Kidney (tissue), 13 donors: ENCODE measurements at regions not wholly inside any gene's neighbourhood (a gene's known extent, or its start where the extent isn't known, plus 50 kb on each side); places are given as distances from the start of the nearest gene placed in this dataset.

ENCODE experiments used
- DNase-seq, 5 donors: peaks; one replicate each; pipeline ENCODE4 v3.0.0-alpha.2; 2013 to 2020
- FAIRE-seq: peaks from 2 replicates; lab custom pipeline; 2012; peaks lifted over from hg19 to GRCh38; lab: Jason Lieb, UNC
- H3K27ac ChIP-seq, 2 donors: one replicate each; pipeline ENCODE4 v1.7.0; 2013; ENCODE audit warnings: low read depth in 2 of 2, low read length in 2 of 2, inconsistent platforms in 1 of 2
- H3K27me3 ChIP-seq: one replicate; pipeline ENCODE4 v1.7.1; 2013; ENCODE audit warnings: low read length, inconsistent platforms; ENCODE audit not compliant: control insufficient read depth, insufficient read depth
- H3K36me3 ChIP-seq, 3 donors: one replicate each; pipeline versions ENCODE4 v1.7.0 to v1.7.1; 2013; ENCODE audit warnings: low read length in 3 of 3, control low read depth in 1 of 3, inconsistent platforms in 1 of 3; ENCODE audit not compliant: insufficient read depth in 3 of 3, control insufficient read depth in 2 of 3
- H3K4me1 ChIP-seq, 3 donors: one replicate each; pipeline versions ENCODE4 v1.7.0 to v1.7.1; 2013; ENCODE audit warnings: low read length in 3 of 3, inconsistent platforms in 1 of 3, low read depth in 1 of 3; ENCODE audit not compliant: control insufficient read depth in 2 of 3, insufficient read depth in 2 of 3
- H3K4me3 ChIP-seq, 3 donors: one replicate each; pipeline versions ENCODE4 v1.7.0 to v1.8.1; 2013; ENCODE audit warnings: low read length in 3 of 3, control low read depth in 1 of 3, inconsistent platforms in 1 of 3
- H3K9ac ChIP-seq, 3 donors: one replicate each; pipeline versions ENCODE4 v1.7.0 to v1.7.1; 2013; ENCODE audit warnings: low read length in 3 of 3, control low read depth in 1 of 3, inconsistent platforms in 1 of 3
- H3K9me3 ChIP-seq, 3 donors: one replicate each; pipeline versions ENCODE4 v1.7.0 to v1.7.1; 2013; ENCODE audit warnings: low read length in 3 of 3, control low read depth in 1 of 3, inconsistent platforms in 1 of 3; ENCODE audit not compliant: control insufficient read depth in 2 of 3, insufficient read depth in 1 of 3
- CTCF ChIP-seq: IDR thresholded peaks from 3 replicates; pipeline ENCODE4 v1.5.1; 2012; ENCODE audit warnings: mild to moderate bottlenecking, moderate library complexity, borderline replicate concordance; ENCODE audit not compliant: insufficient read depth; ENCODE audit errors: extremely low read depth
- intact Hi-C: fragments of 100-400 bp; cut with DNase I; formaldehyde crosslinking; loops from one replicate; pipeline ENCODE4 v1.11.1; 2022
- donor health status: control.
- donor health status: control.
- donor health status: control.
- donor health status: control.
- donor health status: control.
- donor health status: DM: yes; HTN: yes; CAD: no.
- donor health status: Normal renal cell carcinoma (clear cell type).

GRCh38 chr14:51160871-51161270 is 66.0 kb upstream of the TRIM9 start:
- no peak for TF ChIP-seq CTCF
- FAIRE-seq = no peak
- intact Hi-C loops = no loop called here
- no peak for DNase-seq
- no peaks in the 10 kb centered on the region for H3K36me3 ChIP-seq
- H3K4me3 ChIP-seq = no peak overlapping the region
- no peaks in the 10 kb centered on the region for H3K4me1 ChIP-seq
- H3K9ac ChIP-seq = no peak overlapping the region
- H3K27me3 ChIP-seq = no peaks in the 10 kb centered on the region
- no peaks in the 10 kb centered on the region for H3K9me3 ChIP-seq
- no peak overlapping the region for H3K27ac ChIP-seq

GRCh38 chr14:51165415-51165814 is 70.5 kb upstream of the TRIM9 start:
- Histone ChIP-seq H3K36me3 (no peaks in the 10 kb centered on the region), H3K9me3 (no peaks in the 10 kb centered on the region), H3K4me1 (no peaks in the 10 kb centered on the region), H3K27me3 (no peaks in the 10 kb centered on the region), H3K4me3 (no peak overlapping the region), H3K27ac (no peak overlapping the region), H3K9ac (no peak overlapping the region)
- DNase-seq (no peak), FAIRE-seq (no peak)
- intact Hi-C loops = no loop called here
- TF ChIP-seq CTCF = no peak

- Histone ChIP-seq H3K4me3 (no peak overlapping the region), H3K9ac (no peak overlapping the region), H3K36me3 (no peaks in the 10 kb centered on the region), H3K9me3 (no peaks in the 10 kb centered on the region), H3K27me3 (no peaks in the 10 kb centered on the region), H3K27ac (no peak overlapping the region), H3K4me1 (no peaks in the 10 kb centered on the region)
- DNase-seq (no peak), FAIRE-seq (no peak)
- intact Hi-C loops = no loop called here
- no peak for TF ChIP-seq CTCF
Observed at GRCh38 chr14:51167587-51168214, 72.3 kb upstream of the TMX1 start.

- no peaks in the 10 kb centered on the region for H3K9me3 ChIP-seq
- FAIRE-seq = no peak
- H3K27me3 ChIP-seq = no peaks in the 10 kb centered on the region
- no peak for TF ChIP-seq CTCF
- no peak for DNase-seq
- H3K27ac ChIP-seq = no peak overlapping the region
- no peaks in the 10 kb centered on the region for H3K4me1 ChIP-seq
- no peak overlapping the region for H3K9ac ChIP-seq
- H3K36me3 ChIP-seq = no peaks in the 10 kb centered on the region
- H3K4me3 ChIP-seq = no peak overlapping the region
- intact Hi-C loops = no loop called here
Observed at GRCh38 chr14:51168215-51168613, 71.8 kb upstream of the TMX1 start.
